ENCODE measurements at regions not wholly inside any gene's neighbourhood (a gene's known extent, or its start where the extent isn't known, plus 50 kb on each side); places are given as distances from the start of the nearest gene placed in this dataset.
"Not testable (repeated sequence)": the region's sequence is repeated elsewhere in the genome, so short reads cannot be mapped to it uniquely, and the experiment has no call there.

DNA sequence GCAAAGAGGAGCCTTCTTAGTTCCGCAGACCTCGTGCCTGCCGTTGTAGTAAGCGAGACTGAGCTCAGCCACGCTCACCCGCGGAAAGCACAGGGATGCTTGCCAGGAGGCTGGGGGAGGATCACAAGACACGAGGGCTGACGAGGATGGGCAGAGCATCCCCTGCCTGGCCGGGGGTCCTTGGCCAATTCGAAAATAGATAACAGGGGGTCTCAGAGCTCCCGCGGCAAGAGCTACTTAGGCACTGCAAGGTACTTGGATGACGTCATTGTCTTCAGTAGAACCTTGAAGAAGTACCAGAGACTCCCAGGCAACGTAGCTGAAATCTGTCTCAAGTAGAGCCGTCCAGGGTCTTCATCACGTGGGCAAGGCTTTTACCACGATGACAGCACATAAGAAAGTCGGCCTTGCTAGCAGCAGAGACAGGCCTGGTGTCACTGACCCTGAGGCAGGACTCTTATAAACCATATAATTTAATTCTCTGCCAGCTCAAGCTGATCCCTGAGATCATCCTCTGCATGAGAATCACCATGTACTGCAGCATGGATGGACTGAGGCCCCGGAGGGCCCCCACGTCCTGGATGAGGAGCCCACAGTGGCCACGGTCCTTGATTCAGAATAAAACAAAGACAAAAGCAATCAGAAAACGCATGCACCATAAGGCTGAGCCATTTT lies 81.9 kb downstream of the TMEM18 start:
- DNase-seq (ENCODE audit: low read depth, low spot score), result no peak

- DNase-seq (ENCODE audit: low read depth, low spot score), result no peak
Observed at GRCh38 chr2:594297-594949, 82.8 kb downstream of the TMEM18 start.

DNA sequence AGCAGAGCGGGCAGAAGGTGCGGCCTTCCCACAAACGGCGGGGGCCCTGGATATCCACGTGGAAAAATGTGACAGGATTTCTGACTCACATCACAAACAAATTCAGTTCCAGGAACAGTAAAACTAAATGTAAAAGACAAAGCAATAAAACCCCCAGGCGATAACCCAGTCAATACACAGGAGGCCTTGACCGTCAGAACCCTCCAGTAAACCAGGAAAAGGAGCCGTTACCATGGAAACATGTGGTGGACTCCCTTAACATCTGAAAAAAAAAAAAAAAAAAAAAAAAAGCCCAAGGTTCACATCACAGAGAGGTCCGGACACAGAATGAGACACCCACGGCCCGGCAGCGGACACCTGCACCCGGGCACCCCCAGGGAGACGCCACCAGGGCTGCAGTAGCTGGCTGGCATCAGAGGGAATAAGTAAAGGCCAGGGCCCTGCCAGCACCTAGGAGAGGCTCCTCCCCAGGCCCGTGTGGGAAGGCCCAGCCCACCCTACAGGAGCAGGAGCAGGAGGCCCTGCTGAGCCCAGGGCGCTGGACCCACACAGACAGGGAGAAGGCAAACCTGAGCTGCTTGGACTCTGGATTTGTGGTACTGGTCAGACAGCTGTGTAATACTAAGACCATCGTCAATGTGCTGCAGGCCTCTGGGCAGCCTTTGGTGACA lies 83.7 kb downstream of the TMEM18 start:
- DNase-seq (ENCODE audit: low read depth, low spot score), result no peak

DNA sequence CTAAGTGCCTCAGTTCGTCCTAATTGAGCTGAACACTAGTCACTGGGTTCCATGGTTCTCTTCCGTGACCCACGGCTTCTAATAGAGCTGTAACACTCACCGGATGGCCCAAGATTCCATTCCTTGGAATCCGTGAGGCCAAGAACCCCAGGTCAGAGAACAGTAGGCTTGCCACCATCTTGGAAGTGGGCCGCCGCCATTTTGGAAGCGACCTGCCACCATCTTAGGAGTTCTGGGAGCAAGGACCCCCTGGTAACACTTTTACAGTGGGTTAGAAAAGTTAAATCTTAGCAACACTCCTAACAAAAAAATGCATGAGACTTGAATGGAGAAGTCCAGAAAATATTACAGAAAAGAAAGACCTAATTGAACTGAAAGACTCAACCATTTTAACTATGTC lies 84.5 kb downstream of the TMEM18 start:
- DNase-seq (ENCODE audit: low read depth, low spot score), result no peak

DNA sequence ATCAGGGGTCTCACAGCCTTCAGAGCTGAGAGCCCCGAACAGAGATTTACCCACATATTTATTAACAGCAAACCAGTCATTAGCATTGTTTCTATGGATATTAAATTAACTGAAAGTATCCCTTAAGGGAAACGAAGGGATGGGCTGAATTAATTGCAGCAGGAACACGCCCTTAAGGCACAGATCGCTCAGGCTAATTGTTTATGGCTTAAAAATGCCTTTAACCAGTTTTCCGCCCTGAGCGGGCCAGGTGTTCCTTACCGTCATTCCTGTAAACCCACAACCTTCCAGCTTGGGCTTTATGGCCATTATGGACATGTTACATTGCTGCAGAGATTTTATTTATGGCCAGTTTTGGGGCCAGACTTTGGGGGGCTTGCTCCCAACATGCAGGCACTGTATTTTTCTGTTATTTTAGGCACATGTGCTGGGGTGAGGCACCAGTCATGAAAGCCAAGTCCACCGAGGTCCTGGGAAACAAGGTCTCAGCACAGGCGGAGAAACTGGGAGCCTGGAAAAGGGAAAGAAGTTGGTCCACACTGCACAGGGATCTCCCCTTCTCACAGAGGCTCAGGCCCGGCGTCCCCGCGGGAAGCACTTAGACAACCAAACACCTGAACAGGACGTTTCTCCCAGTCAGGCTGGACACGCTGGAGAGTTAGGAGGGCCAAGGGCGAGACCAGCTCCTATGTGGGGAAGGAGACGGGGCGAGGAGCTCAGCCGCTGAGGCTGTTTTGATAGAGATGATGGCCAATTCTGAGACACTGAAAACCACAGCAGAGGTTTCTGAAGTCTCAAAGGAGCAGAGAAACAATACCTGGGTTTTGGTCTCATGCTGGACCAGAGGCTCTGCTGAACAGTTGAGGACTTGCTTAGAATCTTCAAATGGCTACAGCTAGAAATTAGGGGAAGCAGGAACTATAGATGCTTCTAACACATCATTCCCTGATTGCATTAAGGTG lies 86.7 kb downstream of the TMEM18 start:
- no peak for DNase-seq (ENCODE audit: low read depth, low spot score)

GRCh38 chr2:589281-590130 lies 87.7 kb downstream of the TMEM18 start:
- DNase-seq (ENCODE audit: low read depth, low spot score), result no peak

DNA sequence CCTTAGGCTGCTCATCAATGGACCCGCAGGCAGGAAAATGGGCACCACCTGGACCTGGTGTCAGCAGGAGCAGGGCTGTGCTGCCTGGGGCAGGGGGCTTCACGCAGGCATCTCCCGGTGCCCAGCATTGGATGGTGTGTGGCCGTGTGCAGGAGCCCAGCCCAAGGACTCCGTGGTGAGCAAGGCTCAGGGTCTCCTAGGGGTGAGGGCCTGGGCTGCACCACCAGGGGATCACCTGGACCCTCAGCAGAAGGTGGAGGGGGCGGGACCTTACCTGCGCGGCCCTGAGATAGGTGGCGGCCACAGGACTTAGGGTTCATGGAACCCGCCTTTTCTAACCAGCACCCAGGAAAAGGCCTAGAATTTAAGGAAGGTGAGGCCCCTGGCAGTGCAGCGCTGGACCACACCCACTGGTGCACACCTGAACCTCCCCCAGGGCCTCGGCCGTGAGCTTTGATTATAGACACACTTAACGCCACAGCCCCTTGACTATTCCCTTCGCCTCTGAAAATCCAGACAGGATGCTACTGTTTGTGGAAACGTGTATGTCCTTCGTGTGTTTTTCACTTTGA lies 89.0 kb downstream of the TMEM18 start:
- no peak for DNase-seq (ENCODE audit: low read depth, low spot score)

- DNase-seq (ENCODE audit: low read depth, low spot score), result no peak
Observed at GRCh38 chr2:587087-587960, 89.9 kb downstream of the TMEM18 start.

GRCh38 chr2:586641-587076 lies 90.5 kb downstream of the TMEM18 start:
- no peak for DNase-seq (ENCODE audit: low read depth, low spot score)

- DNase-seq (ENCODE audit: low read depth, low spot score), result no peak
Observed at GRCh38 chr2:584863-585823, 92.1 kb downstream of the TMEM18 start.

- DNase-seq (ENCODE audit: low read depth, low spot score), result no peak
Observed at GRCh38 chr2:583666-584065, 93.5 kb downstream of the TMEM18 start.

GRCh38 chr2:582792-583528 lies 94.2 kb downstream of the TMEM18 start:
- no peak for DNase-seq (ENCODE audit: low read depth, low spot score)

GRCh38 chr2:582289-582688 lies 94.9 kb downstream of the TMEM18 start:
- DNase-seq (ENCODE audit: low read depth, low spot score), result not testable (repeated sequence)

DNA sequence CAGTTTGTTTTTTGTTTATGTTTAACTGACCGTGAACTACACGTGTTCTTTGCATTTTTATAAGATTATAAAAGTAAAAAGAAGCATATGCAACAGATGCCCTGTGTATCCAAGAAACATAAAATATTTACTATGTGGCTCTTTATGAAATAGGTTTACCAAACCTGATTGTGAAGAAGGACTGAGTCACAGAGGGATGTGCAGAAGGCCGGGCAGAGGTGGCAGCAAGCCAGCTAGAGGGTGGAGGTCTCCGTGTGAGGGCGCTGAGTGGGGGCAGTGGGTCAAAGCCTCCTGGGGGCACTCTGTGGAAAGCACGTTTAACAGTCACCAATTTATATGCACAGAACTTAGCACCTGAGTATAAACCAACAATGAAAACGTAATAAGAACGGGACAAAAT lies 97.2 kb downstream of the TMEM18 start:
- DNase-seq (ENCODE audit: low read depth, low spot score), result no peak

DNA sequence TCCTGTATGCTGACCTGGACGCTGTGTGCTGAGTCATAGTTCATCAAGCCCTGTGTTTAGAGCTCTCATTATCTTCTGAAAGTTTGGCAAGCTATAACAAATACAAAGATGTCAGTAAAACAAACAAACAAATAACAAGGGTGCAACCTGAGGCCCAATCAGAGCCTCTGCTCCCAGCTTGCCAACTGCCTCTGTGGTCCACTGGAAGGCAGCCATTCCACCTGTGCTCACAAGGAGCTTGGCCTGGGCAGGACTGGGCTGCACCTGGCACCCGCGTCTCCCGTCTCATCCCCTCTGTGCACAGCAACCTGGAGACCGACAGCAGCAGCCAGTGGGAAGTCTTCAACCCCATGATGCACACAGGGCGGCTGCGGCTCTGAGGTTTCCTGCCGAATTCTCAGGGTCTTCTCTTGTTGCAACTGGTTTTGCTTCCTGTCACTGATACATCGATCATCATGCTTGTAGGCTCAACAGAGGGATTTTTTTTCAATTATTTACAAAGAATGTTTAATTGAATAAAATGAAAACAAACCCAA lies 97.8 kb downstream of the TMEM18 start:
- DNase-seq (ENCODE audit: low read depth, low spot score), result no peak

DNA sequence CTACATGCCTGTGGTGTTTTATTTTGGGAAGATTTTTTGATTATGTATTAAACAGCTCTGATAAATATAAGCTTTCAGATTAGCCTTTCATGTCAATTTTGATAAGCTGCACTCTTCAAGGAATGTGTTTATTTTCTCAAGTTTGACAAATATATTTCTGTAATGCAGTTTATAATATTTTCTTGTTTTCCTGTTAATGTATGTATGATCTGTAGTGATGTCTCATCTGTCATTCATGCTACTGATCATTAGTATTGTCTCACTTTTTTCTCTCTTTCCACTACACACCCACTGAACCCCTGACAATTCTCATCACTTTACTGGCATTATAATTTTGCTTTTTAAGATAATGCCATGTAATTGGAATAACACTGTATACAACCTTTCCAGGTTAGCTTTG lies 100.9 kb downstream of the TMEM18 start:
- DNase-seq (ENCODE audit: low read depth, low spot score), result no peak

- DNase-seq (ENCODE audit: low read depth, low spot score), result no peak
Observed at GRCh38 chr2:575727-576236, 101.4 kb downstream of the TMEM18 start.

Measured in activated CD4-positive, CD25-positive, alpha-beta regulatory T cell treated with anti-CD3 and anti-CD28 coated beads, Interleukin-2, amount 50 U/mL, for 16 hours (primary cell).